GM21423 (cell line): ENCODE measurements at regions not wholly inside any gene's neighbourhood (a gene's known extent, or its start where the extent isn't known, plus 50 kb on each side); places are given as distances from the start of the nearest gene placed in this dataset.
"Not testable (repeated sequence)": the region's sequence is repeated elsewhere in the genome, so short reads cannot be mapped to it uniquely, and the experiment has no call there.

ENCODE experiments used
- ATAC-seq: cut with Tn5 transposase; IDR thresholded peaks from one replicate; pipeline ENCODE4 v1.9.1; 2021; ENCODE audit warnings: mild to moderate bottlenecking, moderate library complexity; ENCODE audit not compliant: unreplicated experiment

GRCh38 chr4:124833831-124834505, 121.4 kb upstream of the ANKRD50 start:
- no peak for ATAC-seq

GRCh38 chr4:124828382-124828781, 115.8 kb upstream of the ANKRD50 start:
- ATAC-seq = no peak

GRCh38 chr4:124817531-124817930, 105.0 kb upstream of the ANKRD50 start:
- no peak for ATAC-seq

- ATAC-seq = not testable (repeated sequence)
Observed at GRCh38 chr4:124812203-124812602, 99.7 kb upstream of the ANKRD50 start.

- ATAC-seq = no peak
Observed at GRCh38 chr4:124810827-124811226, 98.3 kb upstream of the ANKRD50 start.

GRCh38 chr4:124807421-124807820, 94.9 kb upstream of the ANKRD50 start:
- no peak for ATAC-seq

GRCh38 chr4:124806403-124806802, 93.9 kb upstream of the ANKRD50 start:
- no peak for ATAC-seq

- ATAC-seq = peak; percentile 90
Observed at GRCh38 chr4:124804584-124804983, 92.1 kb upstream of the ANKRD50 start.

GRCh38 chr4:124804041-124804440, 91.5 kb upstream of the ANKRD50 start:
- ATAC-seq = peak; percentile 3

GRCh38 chr4:124803641-124804040, 91.1 kb upstream of the ANKRD50 start:
- peak; percentile 75 for ATAC-seq

GRCh38 chr4:124803026-124803425, 90.5 kb upstream of the ANKRD50 start:
- ATAC-seq = no peak

- ATAC-seq = no peak
Observed at GRCh38 chr4:124797223-124797622, 84.7 kb upstream of the ANKRD50 start.

- no peak for ATAC-seq
Observed at GRCh38 chr4:124790471-124790870, 77.9 kb upstream of the ANKRD50 start.

- ATAC-seq = no peak
Observed at GRCh38 chr4:124786634-124787033, 74.1 kb upstream of the ANKRD50 start.

- ATAC-seq = no peak
Observed at GRCh38 chr4:124785645-124786044, 73.1 kb upstream of the ANKRD50 start.

- no peak for ATAC-seq
Observed at GRCh38 chr4:124783847-124784246, 71.3 kb upstream of the ANKRD50 start.

GRCh38 chr4:124777007-124777406, 64.5 kb upstream of the ANKRD50 start:
- no peak for ATAC-seq

- no peak for ATAC-seq
Observed at GRCh38 chr4:124768596-124769365, 56.2 kb upstream of the ANKRD50 start.

GRCh38 chr4:124762956-124763355, 50.4 kb upstream of the ANKRD50 start:
- no peak for ATAC-seq
